Ishikawa (cell line): ENCODE measurements at regions not wholly inside any gene's neighbourhood (a gene's known extent, or its start where the extent isn't known, plus 50 kb on each side); places are given as distances from the start of the nearest gene placed in this dataset.

Experiments
- CEBPB ChIP-seq: IDR thresholded peaks from 2 replicates; pipeline ENCODE4 v1.6.1; 2012
- CREB1 ChIP-seq: IDR thresholded peaks from 2 replicates; pipeline ENCODE4 v1.6.1; 2012; ENCODE audit warnings: low read depth
- EGR1 ChIP-seq: IDR thresholded peaks from 2 replicates; pipeline ENCODE4 v1.6.1; 2012
- EP300 ChIP-seq: IDR thresholded peaks from 2 replicates; pipeline ENCODE4 v1.6.1; 2012; ENCODE audit warnings: borderline replicate concordance
- FOXM1 ChIP-seq: IDR thresholded peaks from 2 replicates; pipeline ENCODE4 v1.6.1; 2012; ENCODE audit warnings: low read depth, borderline replicate concordance
- NFIC ChIP-seq: IDR thresholded peaks from 2 replicates; pipeline ENCODE4 v1.6.1; 2012
- RAD21 ChIP-seq: IDR thresholded peaks from 2 replicates; pipeline ENCODE4 v1.6.1; 2012; ENCODE audit warnings: low read depth
- TAF1 ChIP-seq: IDR thresholded peaks from 2 replicates; pipeline ENCODE4 v1.6.1; 2012; ENCODE audit warnings: low read depth, mild to moderate bottlenecking
- TCF12 ChIP-seq: IDR thresholded peaks from 2 replicates; pipeline ENCODE4 v1.6.1; 2012; ENCODE audit warnings: low read depth
- TEAD4 ChIP-seq: IDR thresholded peaks from 2 replicates; pipeline ENCODE4 v1.6.1; 2012
- YY1 ChIP-seq: IDR thresholded peaks from 2 replicates; pipeline ENCODE4 v1.6.1; 2012; ENCODE audit warnings: low read depth
- ZBTB7A ChIP-seq: IDR thresholded peaks from 2 replicates; pipeline ENCODE4 v1.6.1; 2012; ENCODE audit warnings: low read depth
- TF ChIP-seq, protein P1 (sequence below): IDR thresholded peaks from 2 replicates; pipeline ENCODE4 v1.6.1; 2012
- TF ChIP-seq, protein P2 (sequence below): IDR thresholded peaks from 2 replicates; pipeline ENCODE4 v1.6.1; 2012; ENCODE audit warnings: low read depth, mild to moderate bottlenecking
- TF ChIP-seq, protein P3 (sequence below): IDR thresholded peaks from 2 replicates; pipeline ENCODE4 v1.6.1; 2012

DNA sequence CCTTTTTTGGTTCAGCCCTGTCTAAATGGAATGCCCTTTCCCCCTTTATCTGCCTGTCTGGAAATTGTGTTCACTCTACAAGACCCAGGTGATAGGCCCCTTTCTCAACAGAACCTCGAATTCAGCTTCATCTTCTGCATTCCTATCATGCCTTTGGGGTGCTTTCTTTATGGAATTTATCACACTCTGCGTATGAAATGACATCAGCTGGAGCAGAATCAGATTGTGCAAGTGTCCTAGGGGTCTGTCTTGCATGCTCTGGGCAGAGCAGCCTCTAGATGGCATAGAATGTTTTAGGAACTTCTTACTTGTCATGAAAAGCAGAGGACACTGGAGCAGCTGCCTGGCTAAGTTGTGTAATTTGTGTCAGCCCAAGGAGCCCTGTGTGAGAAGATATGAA lies 84.9 kb downstream of the ISL1 start:
- TF ChIP-seq TCF12 (no peak), RAD21 (peak; percentile 32; the same call in 1 of the 2 replicates)

DNA sequence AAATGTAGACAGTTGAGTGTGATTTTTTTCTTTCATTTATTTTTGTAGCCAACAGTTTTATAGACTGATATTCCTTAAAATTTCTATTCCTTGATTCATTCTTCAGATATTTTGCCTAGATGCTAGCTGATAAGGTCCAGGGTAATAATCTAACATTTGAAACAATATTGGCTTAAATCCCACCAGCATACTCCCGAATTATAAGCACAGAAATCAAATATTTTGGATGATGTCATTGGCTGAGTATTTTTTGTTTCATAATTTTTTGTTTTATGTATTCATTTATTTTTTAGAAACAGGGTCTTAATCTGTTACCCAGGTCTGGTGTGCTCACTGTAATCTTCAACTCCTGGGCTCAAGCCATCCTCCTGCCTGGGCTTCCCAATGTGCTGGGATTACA lies 88.4 kb downstream of the ISL1 start:
- TF ChIP-seq NFIC (no peak), YY1 (no peak), CREB1 (no peak), TCF12 (no peak)

DNA sequence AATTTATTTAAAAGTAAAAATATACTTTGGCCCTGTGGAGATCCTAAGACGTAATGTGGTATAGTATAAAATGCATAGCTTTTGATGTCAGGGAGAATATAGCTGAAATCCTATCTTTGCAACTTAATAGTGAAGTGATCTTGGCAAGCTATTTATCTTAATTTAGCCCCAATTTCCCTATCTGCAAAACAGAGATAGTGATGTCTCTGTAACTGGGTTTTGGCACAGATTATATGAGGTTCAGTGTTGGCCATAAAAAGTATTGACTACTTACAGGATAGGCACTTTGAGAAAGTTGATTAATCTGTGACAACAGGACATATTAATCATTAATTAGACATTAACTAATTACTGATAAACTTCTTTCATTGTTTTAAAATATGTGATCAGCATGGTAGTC lies 89.2 kb downstream of the ISL1 start:
- TF ChIP-seq YY1 (no peak), NFIC (no peak)
- TF ChIP-seq, protein P1, sequence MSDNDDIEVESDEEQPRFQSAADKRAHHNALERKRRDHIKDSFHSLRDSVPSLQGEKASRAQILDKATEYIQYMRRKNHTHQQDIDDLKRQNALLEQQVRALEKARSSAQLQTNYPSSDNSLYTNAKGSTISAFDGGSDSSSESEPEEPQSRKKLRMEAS, result no peak

DNA sequence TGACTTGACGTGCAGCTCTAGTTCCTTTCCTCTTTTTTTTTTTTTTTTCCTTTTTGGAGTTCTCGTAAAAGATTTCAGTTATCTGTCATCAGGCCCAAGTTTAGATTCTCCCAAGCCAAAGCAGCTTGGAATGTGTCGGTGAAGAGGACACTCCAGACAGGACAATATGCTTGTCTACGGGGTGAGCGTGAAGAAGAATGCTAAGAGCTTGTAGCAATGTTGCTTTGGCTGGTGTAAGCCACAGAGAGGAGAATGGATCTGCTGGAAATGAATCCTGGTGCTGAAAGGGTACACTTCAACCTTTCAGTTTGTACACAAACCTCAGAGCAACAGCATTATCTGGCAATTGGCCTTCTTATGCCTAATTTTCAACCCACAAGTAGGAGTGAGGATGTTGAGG lies 92.4 kb downstream of the ISL1 start:
- TF ChIP-seq TCF12, result no peak
- no peak for TF ChIP-seq CEBPB
- no peak for TF ChIP-seq TAF1
- TF ChIP-seq, protein P2, sequence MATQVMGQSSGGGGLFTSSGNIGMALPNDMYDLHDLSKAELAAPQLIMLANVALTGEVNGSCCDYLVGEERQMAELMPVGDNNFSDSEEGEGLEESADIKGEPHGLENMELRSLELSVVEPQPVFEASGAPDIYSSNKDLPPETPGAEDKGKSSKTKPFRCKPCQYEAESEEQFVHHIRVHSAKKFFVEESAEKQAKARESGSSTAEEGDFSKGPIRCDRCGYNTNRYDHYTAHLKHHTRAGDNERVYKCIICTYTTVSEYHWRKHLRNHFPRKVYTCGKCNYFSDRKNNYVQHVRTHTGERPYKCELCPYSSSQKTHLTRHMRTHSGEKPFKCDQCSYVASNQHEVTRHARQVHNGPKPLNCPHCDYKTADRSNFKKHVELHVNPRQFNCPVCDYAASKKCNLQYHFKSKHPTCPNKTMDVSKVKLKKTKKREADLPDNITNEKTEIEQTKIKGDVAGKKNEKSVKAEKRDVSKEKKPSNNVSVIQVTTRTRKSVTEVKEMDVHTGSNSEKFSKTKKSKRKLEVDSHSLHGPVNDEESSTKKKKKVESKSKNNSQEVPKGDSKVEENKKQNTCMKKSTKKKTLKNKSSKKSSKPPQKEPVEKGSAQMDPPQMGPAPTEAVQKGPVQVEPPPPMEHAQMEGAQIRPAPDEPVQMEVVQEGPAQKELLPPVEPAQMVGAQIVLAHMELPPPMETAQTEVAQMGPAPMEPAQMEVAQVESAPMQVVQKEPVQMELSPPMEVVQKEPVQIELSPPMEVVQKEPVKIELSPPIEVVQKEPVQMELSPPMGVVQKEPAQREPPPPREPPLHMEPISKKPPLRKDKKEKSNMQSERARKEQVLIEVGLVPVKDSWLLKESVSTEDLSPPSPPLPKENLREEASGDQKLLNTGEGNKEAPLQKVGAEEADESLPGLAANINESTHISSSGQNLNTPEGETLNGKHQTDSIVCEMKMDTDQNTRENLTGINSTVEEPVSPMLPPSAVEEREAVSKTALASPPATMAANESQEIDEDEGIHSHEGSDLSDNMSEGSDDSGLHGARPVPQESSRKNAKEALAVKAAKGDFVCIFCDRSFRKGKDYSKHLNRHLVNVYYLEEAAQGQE, result no peak
- TF ChIP-seq ZBTB7A, result no peak
- TF ChIP-seq FOXM1, result no peak
- TF ChIP-seq, protein P3, sequence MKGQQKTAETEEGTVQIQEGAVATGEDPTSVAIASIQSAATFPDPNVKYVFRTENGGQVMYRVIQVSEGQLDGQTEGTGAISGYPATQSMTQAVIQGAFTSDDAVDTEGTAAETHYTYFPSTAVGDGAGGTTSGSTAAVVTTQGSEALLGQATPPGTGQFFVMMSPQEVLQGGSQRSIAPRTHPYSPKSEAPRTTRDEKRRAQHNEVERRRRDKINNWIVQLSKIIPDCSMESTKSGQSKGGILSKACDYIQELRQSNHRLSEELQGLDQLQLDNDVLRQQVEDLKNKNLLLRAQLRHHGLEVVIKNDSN, result no peak
- no peak for TF ChIP-seq CREB1
- TF ChIP-seq YY1, result no peak
- TF ChIP-seq TEAD4, result no peak
- no peak for TF ChIP-seq RAD21
- TF ChIP-seq, protein P1, result no peak
- no peak for TF ChIP-seq EP300
- TF ChIP-seq EGR1, result no peak
- TF ChIP-seq NFIC, result no peak

DNA sequence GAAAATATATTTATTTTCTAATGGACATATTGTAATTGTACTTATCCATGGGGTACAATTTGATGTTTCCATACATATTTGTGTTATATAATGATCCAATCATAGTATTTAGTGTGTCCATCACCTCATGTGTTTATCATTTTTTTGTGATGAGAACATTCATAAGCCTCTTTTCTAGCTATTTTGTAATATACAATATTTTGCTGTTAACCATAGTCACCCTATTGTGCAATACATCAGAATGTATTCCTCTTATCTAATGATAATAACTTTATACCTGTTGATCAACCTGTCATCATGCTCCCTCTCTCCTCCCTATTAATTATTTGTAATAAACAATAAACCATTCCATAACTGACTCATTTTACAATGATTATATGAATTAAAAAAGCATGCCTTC lies 93.2 kb downstream of the ISL1 start:
- TF ChIP-seq TEAD4, result no peak
- no peak for TF ChIP-seq ZBTB7A
- TF ChIP-seq, protein P2, result no peak
- peak; percentile 9; the same call in 1 of the 2 replicates for TF ChIP-seq CEBPB
- no peak for TF ChIP-seq NFIC

DNA sequence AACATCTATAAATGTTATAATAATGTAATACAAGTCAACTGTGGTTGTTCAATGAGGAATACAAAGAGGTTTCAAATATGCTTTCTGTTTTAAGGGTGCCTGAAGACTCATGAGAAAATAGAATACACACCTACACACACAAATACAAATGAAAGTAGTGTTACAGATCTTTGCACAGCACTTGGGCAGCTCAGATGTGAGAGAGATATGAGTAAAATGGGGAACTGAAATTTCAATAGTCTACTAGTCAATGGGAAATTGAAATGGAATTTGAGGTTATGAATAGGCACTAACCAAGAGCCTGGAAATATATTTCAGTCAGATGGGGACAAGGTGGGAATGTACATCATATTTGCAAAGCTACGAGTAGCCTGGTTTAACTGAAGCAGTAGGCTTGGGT lies 96.6 kb downstream of the ISL1 start:
- no peak for TF ChIP-seq CREB1
- no peak for TF ChIP-seq TAF1
- TF ChIP-seq YY1, result no peak
- no peak for TF ChIP-seq FOXM1
- TF ChIP-seq ZBTB7A, result no peak
- TF ChIP-seq EGR1, result no peak
- TF ChIP-seq, protein P3, result no peak
- no peak for TF ChIP-seq RAD21
- TF ChIP-seq NFIC, result no peak
- no peak for TF ChIP-seq TCF12
- TF ChIP-seq CEBPB, result no peak
- no peak for TF ChIP-seq TEAD4

DNA sequence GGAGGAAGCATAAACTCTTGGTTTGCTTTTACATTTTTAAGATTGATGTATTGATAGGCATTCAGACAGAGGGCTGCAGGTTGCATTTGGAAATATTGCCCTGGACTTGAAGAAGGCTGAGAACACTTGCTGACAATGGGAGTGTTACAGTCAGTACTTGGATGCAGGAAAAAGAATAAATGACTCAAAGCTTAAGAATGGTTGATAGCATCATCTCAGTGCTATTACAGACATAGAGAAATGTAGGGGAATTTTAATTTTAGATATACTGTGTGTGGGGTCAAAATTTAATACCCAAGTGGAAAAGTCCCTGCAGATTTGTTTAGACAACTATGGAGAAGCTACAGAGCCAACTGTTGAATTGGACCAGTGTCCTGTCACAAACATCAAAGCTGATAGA lies 101.1 kb downstream of the ISL1 start:
- TF ChIP-seq YY1 (no peak), CREB1 (no peak), EGR1 (no peak), TEAD4 (no peak), TCF12 (no peak), NFIC (no peak), RAD21 (no peak), CEBPB (no peak), FOXM1 (no peak), ZBTB7A (no peak), TAF1 (no peak), EP300 (no peak)
- TF ChIP-seq, protein P3, result no peak
- TF ChIP-seq, protein P2, result no peak
- TF ChIP-seq, protein P1, result no peak
